GM18507 (cell line): ENCODE measurements at regions not wholly inside any gene's neighbourhood (a gene's known extent, or its start where the extent isn't known, plus 50 kb on each side); places are given as distances from the start of the nearest gene placed in this dataset.

Experiments
- DNase-seq: peaks from one replicate; pipeline ENCODE4 v3.0.0; 2011; ENCODE audit warnings: low read depth; ENCODE audit not compliant: insufficient read length; ENCODE audit errors: extremely low spot score
- FAIRE-seq: peaks from 2 replicates; lab custom pipeline; 2011; peaks lifted over from hg19 to GRCh38; lab: Jason Lieb, UNC

- no peak for DNase-seq
- FAIRE-seq, result no peak
Observed at GRCh38 chr13:73981595-73981994, 152.6 kb downstream of the KLF12 start.

GRCh38 chr13:73975767-73976166, 158.4 kb downstream of the KLF12 start:
- no peak for FAIRE-seq
- DNase-seq, result no peak

GRCh38 chr13:73974051-73974450, 160.2 kb downstream of the KLF12 start:
- no peak for DNase-seq
- FAIRE-seq, result no peak

- no peak for FAIRE-seq
- DNase-seq, result no peak
Observed at GRCh38 chr13:73973156-73973555, 161.0 kb downstream of the KLF12 start.

GRCh38 chr13:73972545-73972944, 161.7 kb downstream of the KLF12 start:
- FAIRE-seq, result no peak
- no peak for DNase-seq

GRCh38 chr13:73971481-73971880, 162.7 kb downstream of the KLF12 start:
- DNase-seq (no peak), FAIRE-seq (no peak)

GRCh38 chr13:73970421-73971055, 163.7 kb downstream of the KLF12 start:
- peak; percentile 35 for FAIRE-seq
- DNase-seq, result no peak

- DNase-seq (peak; percentile 52), FAIRE-seq (peak; percentile 98)
Observed at GRCh38 chr13:73967397-73968165, 166.6 kb downstream of the KLF12 start.

GRCh38 chr13:73966331-73966730, 167.9 kb downstream of the KLF12 start:
- DNase-seq, result no peak
- no peak for FAIRE-seq

- DNase-seq (no peak), FAIRE-seq (no peak)
Observed at GRCh38 chr13:73962284-73962683, 171.9 kb downstream of the KLF12 start.

GRCh38 chr13:73961181-73961580, 173.0 kb downstream of the KLF12 start:
- peak; percentile 60 for FAIRE-seq

GRCh38 chr13:73960474-73960873, 173.7 kb downstream of the KLF12 start:
- FAIRE-seq (peak; percentile 63), DNase-seq (no peak)

More at GRCh38 chr13:73961181-73961580, 173.0 kb downstream of the KLF12 start:
- DNase-seq, result no peak

GRCh38 chr13:73958657-73959397, 175.4 kb downstream of the KLF12 start:
- FAIRE-seq (no peak), DNase-seq (no peak)

- peak; percentile 26 for FAIRE-seq
- no peak for DNase-seq
Observed at GRCh38 chr13:73957889-73958288, 176.3 kb downstream of the KLF12 start.

GRCh38 chr13:73956795-73957408, 177.3 kb downstream of the KLF12 start:
- FAIRE-seq (no peak), DNase-seq (no peak)

- DNase-seq, result no peak
- FAIRE-seq, result peak; percentile 44
Observed at GRCh38 chr13:73955977-73956500, 178.2 kb downstream of the KLF12 start.

- no peak for FAIRE-seq
- no peak for DNase-seq
Observed at GRCh38 chr13:73954808-73955207, 179.4 kb downstream of the KLF12 start.

- FAIRE-seq, result no peak
- DNase-seq, result no peak
Observed at GRCh38 chr13:73952648-73953047, 181.6 kb downstream of the KLF12 start.

GRCh38 chr13:73948848-73949529, 185.2 kb downstream of the KLF12 start:
- DNase-seq, result no peak
- peak; percentile 50 for FAIRE-seq
